ENCODE measurements at regions not wholly inside any gene's neighbourhood (a gene's known extent, or its start where the extent isn't known, plus 50 kb on each side); places are given as distances from the start of the nearest gene placed in this dataset.
"Not testable (repeated sequence)": the region's sequence is repeated elsewhere in the genome, so short reads cannot be mapped to it uniquely, and the experiment has no call there.

GRCh38 chr10:83516788-83517187 lies 622.5 kb upstream of the GHITM start:
- DNase-seq (ENCODE audit: low read depth in 2 of 2): no peak

GRCh38 chr10:83517456-83517855 lies 621.9 kb upstream of the GHITM start:
- DNase-seq (ENCODE audit: low read depth in 2 of 2): no peak

GRCh38 chr10:83518779-83519178 lies 620.5 kb upstream of the GHITM start:
- no peak for DNase-seq (ENCODE audit: low read depth in 2 of 2)

GRCh38 chr10:83520386-83520785 lies 618.9 kb upstream of the GHITM start:
- not testable (repeated sequence) for DNase-seq (ENCODE audit: low read depth in 2 of 2)

- peak in 1 of 2 experiments; percentile 6 for DNase-seq (ENCODE audit: low read depth in 2 of 2)
Observed at GRCh38 chr10:83522456-83522855, 616.9 kb upstream of the GHITM start.

GRCh38 chr10:83522881-83523386 lies 616.4 kb upstream of the GHITM start:
- peak; percentile 81 to 85 for DNase-seq (ENCODE audit: low read depth in 2 of 2)

GRCh38 chr10:83527934-83528333 lies 611.4 kb upstream of the GHITM start:
- no peak for DNase-seq (ENCODE audit: low read depth in 2 of 2)

GRCh38 chr10:83533290-83533689 lies 606.0 kb upstream of the GHITM start:
- no peak for DNase-seq (ENCODE audit: low read depth in 2 of 2)

- DNase-seq (ENCODE audit: low read depth in 2 of 2): peak in 1 of 2 experiments; percentile 10
Observed at GRCh38 chr10:83536426-83536825, 602.9 kb upstream of the GHITM start.

GRCh38 chr10:83538047-83538446 lies 601.3 kb upstream of the GHITM start:
- DNase-seq (ENCODE audit: low read depth in 2 of 2): no peak

- peak in 1 of 2 experiments; percentile 36 for DNase-seq (ENCODE audit: low read depth in 2 of 2)
Observed at GRCh38 chr10:83539528-83540308, 599.6 kb upstream of the GHITM start.

- no peak for DNase-seq (ENCODE audit: low read depth in 2 of 2)
Observed at GRCh38 chr10:83541046-83541445, 598.3 kb upstream of the GHITM start.

GRCh38 chr10:83542774-83543411 lies 596.4 kb upstream of the GHITM start:
- no peak for DNase-seq (ENCODE audit: low read depth in 2 of 2)

GRCh38 chr10:83543691-83544462 lies 595.4 kb upstream of the GHITM start:
- no peak for DNase-seq (ENCODE audit: low read depth in 2 of 2)

GRCh38 chr10:83545901-83546391 lies 593.4 kb upstream of the GHITM start:
- no peak for DNase-seq (ENCODE audit: low read depth in 2 of 2)

GRCh38 chr10:83551190-83551589 lies 588.1 kb upstream of the GHITM start:
- DNase-seq (ENCODE audit: low read depth in 2 of 2): not testable (repeated sequence)

GRCh38 chr10:83553366-83553765 lies 585.9 kb upstream of the GHITM start:
- DNase-seq (ENCODE audit: low read depth in 2 of 2): no peak

- no peak for DNase-seq (ENCODE audit: low read depth in 2 of 2)
Observed at GRCh38 chr10:83555264-83555663, 584.0 kb upstream of the GHITM start.

- no peak for DNase-seq (ENCODE audit: low read depth in 2 of 2)
Observed at GRCh38 chr10:83562381-83562780, 576.9 kb upstream of the GHITM start.

- no peak for DNase-seq (ENCODE audit: low read depth in 2 of 2)
Observed at GRCh38 chr10:83564889-83565588, 574.3 kb upstream of the GHITM start.

GRCh38 chr10:83572036-83572435 lies 567.3 kb upstream of the GHITM start:
- DNase-seq (ENCODE audit: low read depth in 2 of 2): no peak

- DNase-seq (ENCODE audit: low read depth in 2 of 2): no peak
Observed at GRCh38 chr10:83574770-83575169, 564.5 kb upstream of the GHITM start.

Measured in fibroblast of skin of left biceps (primary cell).